Prostate gland (tissue), 2 donors: ENCODE measurements at regions not wholly inside any gene's neighbourhood (a gene's known extent, or its start where the extent isn't known, plus 50 kb on each side); places are given as distances from the start of the nearest gene placed in this dataset.
"Not testable (repeated sequence)": the region's sequence is repeated elsewhere in the genome, so short reads cannot be mapped to it uniquely, and the experiment has no call there.

Experiments
- POLR2AphosphoS5 ChIP-seq: sonication (generic); formaldehyde crosslinking; IDR thresholded peaks from one replicate; pipeline ENCODE4 v1.6.1; 2017; ENCODE audit warnings: antibody characterized with exemption
- TF ChIP-seq, protein P1 (sequence below), 4 experiments: fragments of 200-600 bp in 2 of 4; fragments of 450-650 bp in 2 of 4; sonication (generic) in 2 of 4; IDR thresholded peaks; 1 replicate in 3 of 4; 2 replicates in 1 of 4; pipeline ENCODE4 v1.5.1; 2016 to 2019; ENCODE audit warnings: antibody characterized with exemption in 4 of 4, mild to moderate bottlenecking in 2 of 4, moderate library complexity in 2 of 4

- TF ChIP-seq, protein P1, sequence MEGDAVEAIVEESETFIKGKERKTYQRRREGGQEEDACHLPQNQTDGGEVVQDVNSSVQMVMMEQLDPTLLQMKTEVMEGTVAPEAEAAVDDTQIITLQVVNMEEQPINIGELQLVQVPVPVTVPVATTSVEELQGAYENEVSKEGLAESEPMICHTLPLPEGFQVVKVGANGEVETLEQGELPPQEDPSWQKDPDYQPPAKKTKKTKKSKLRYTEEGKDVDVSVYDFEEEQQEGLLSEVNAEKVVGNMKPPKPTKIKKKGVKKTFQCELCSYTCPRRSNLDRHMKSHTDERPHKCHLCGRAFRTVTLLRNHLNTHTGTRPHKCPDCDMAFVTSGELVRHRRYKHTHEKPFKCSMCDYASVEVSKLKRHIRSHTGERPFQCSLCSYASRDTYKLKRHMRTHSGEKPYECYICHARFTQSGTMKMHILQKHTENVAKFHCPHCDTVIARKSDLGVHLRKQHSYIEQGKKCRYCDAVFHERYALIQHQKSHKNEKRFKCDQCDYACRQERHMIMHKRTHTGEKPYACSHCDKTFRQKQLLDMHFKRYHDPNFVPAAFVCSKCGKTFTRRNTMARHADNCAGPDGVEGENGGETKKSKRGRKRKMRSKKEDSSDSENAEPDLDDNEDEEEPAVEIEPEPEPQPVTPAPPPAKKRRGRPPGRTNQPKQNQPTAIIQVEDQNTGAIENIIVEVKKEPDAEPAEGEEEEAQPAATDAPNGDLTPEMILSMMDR (IDR thresholded peaks at IDR 0.05), result not testable (repeated sequence)
- not testable (repeated sequence) for TF ChIP-seq POLR2AphosphoS5
These were observed 117.4 kb upstream of the TBX3 start for GRCh38 chr12:114801381-114801780.
